GM23338 (cell line): ENCODE measurements at regions not wholly inside any gene's neighbourhood (a gene's known extent, or its start where the extent isn't known, plus 50 kb on each side); places are given as distances from the start of the nearest gene placed in this dataset.

Source experiments
- ATAC-seq: fragments of 200-7000 bp; cut with Tn5 transposase; 3 replicates; pipeline ENCODE4 v1.9.1; 2020
- DNase-seq: peaks from one replicate; pipeline ENCODE4 v3.0.0-alpha.2; 2015; ENCODE audit warnings: low spot score
- H2AFZ ChIP-seq: fragments of 200-600 bp; sonication (generic); 2 replicates; pipeline ENCODE4 v1.8.0; 2016; ENCODE audit warnings: antibody characterized with exemption, mild to moderate bottlenecking, moderate library complexity
- H3F3A ChIP-seq: fragments of 200-600 bp; sonication (generic); replicated peaks from 2 replicates; pipeline ENCODE4 v1.8.0; 2017; ENCODE audit warnings: antibody characterized with exemption, mixed run types, low read depth
- H3K27ac ChIP-seq: fragments of 200-600 bp; sonication (generic); 2 replicates; pipeline ENCODE4 v1.6.1; 2016; ENCODE audit warnings: low read depth
- H3K27me3 ChIP-seq: fragments of 200-600 bp; sonication (generic); 2 replicates; pipeline ENCODE4 v1.8.0; 2016; ENCODE audit warnings: mild to moderate bottlenecking, mixed run types, moderate library complexity; ENCODE audit not compliant: insufficient read depth
- H3K36me3 ChIP-seq: fragments of 200-600 bp; sonication (generic); 2 replicates; pipeline ENCODE4 v1.8.0; 2016; ENCODE audit warnings: mild to moderate bottlenecking; ENCODE audit not compliant: insufficient read depth
- H3K4me1 ChIP-seq: fragments of 200-600 bp; sonication (generic); 2 replicates; pipeline ENCODE4 v1.8.0; 2016; ENCODE audit warnings: mild to moderate bottlenecking, moderate library complexity; ENCODE audit not compliant: insufficient read depth
- H3K4me2 ChIP-seq: fragments of 200-600 bp; sonication (generic); 2 replicates; pipeline ENCODE4 v1.7.1; 2017; ENCODE audit warnings: mixed run types
- H3K4me3 ChIP-seq: fragments of 200-600 bp; sonication (generic); 2 replicates; pipeline ENCODE4 v1.6.1; 2016; ENCODE audit warnings: mixed run types
- H3K79me2 ChIP-seq: fragments of 200-600 bp; sonication (generic); replicated peaks from 2 replicates; pipeline ENCODE4 v1.8.0; 2017; ENCODE audit warnings: mild to moderate bottlenecking; ENCODE audit not compliant: insufficient read depth
- H3K9me2 ChIP-seq: fragments of 200-600 bp; sonication (generic); 2 replicates; pipeline ENCODE4 v1.8.0; 2017; ENCODE audit not compliant: insufficient read depth
- H4K20me1 ChIP-seq: fragments of 200-600 bp; sonication (generic); replicated peaks from 2 replicates; pipeline ENCODE4 v1.8.0; 2017; ENCODE audit warnings: mild to moderate bottlenecking; ENCODE audit not compliant: insufficient read depth
- H3K27ac Mint-ChIP-seq: 2 replicates; pipeline ENCODE4 v1.8.0; 2020; ENCODE audit warnings: inconsistent platforms, mild to moderate bottlenecking, moderate library complexity, mixed read lengths
- H3K27me3 Mint-ChIP-seq: 3 replicates; pipeline ENCODE4 v1.8.0; 2022; ENCODE audit warnings: low read depth, mild to moderate bottlenecking, moderate library complexity, mixed read lengths, inconsistent platforms; ENCODE audit not compliant: insufficient read depth, poor library complexity
- H3K36me3 Mint-ChIP-seq: 3 replicates; pipeline ENCODE4 v1.8.0; 2021; ENCODE audit warnings: low read depth, mild to moderate bottlenecking, inconsistent platforms, moderate library complexity, mixed read lengths
- H3K4me1 Mint-ChIP-seq: 3 replicates; pipeline ENCODE4 v1.8.0; 2020; ENCODE audit warnings: mild to moderate bottlenecking, inconsistent platforms, mixed read lengths
- H3K4me3 Mint-ChIP-seq: 3 replicates; pipeline ENCODE4 v1.8.0; 2021; ENCODE audit warnings: moderate library complexity, mild to moderate bottlenecking, inconsistent platforms, mixed read lengths
- H3K9me3 Mint-ChIP-seq: 3 replicates; pipeline ENCODE4 v1.8.0; 2020; ENCODE audit warnings: moderate library complexity, mild to moderate bottlenecking, inconsistent platforms, mixed read lengths
- CREB1 ChIP-seq: fragments of 250-450 bp; sonication (Bioruptor Pico); IDR thresholded peaks from 2 replicates; pipeline ENCODE4 v1.5.0; 2020; ENCODE audit warnings: low read depth, mild to moderate bottlenecking, moderate library complexity
- EZH2 ChIP-seq: fragments of 200-600 bp; sonication (generic); IDR thresholded peaks from one replicate; pipeline ENCODE4 v1.8.0; 2017; ENCODE audit warnings: antibody characterized with exemption, mild to moderate bottlenecking, low read depth; ENCODE audit not compliant: unreplicated experiment
- EZH2phosphoT487 ChIP-seq: fragments of 200-600 bp; sonication (generic); IDR thresholded peaks from one replicate; pipeline ENCODE4 v1.8.1; 2018; ENCODE audit warnings: antibody characterized with exemption; ENCODE audit not compliant: unreplicated experiment
- JUNB ChIP-seq: IDR thresholded peaks from one replicate; pipeline ENCODE4 v1.6.1; 2016; ENCODE audit warnings: antibody characterized with exemption; ENCODE audit not compliant: unreplicated experiment
- NANOG ChIP-seq: IDR thresholded peaks from 2 replicates; pipeline ENCODE4 v1.6.1; 2016; ENCODE audit warnings: antibody characterized with exemption, borderline replicate concordance
- POLR2AphosphoS5 ChIP-seq: IDR thresholded peaks from 2 replicates; pipeline ENCODE4 v1.6.1; 2016; ENCODE audit warnings: antibody characterized with exemption, low read depth
- REST ChIP-seq: IDR thresholded peaks from one replicate; pipeline ENCODE4 v1.6.1; 2018; ENCODE audit warnings: antibody characterized with exemption; ENCODE audit not compliant: unreplicated experiment
- STAT1 ChIP-seq: IDR thresholded peaks from one replicate; pipeline ENCODE4 v1.6.1; 2016; ENCODE audit warnings: antibody characterized with exemption; ENCODE audit not compliant: unreplicated experiment
- ZNF114 ChIP-seq: fragments of 250-450 bp; sonication (Bioruptor Pico); IDR thresholded peaks from 2 replicates; pipeline ENCODE4 v1.5.0; 2020; ENCODE audit warnings: mild to moderate bottlenecking, moderate library complexity
- ZNF331 ChIP-seq: fragments of 250-450 bp; sonication (Bioruptor Pico); IDR thresholded peaks from 2 replicates; pipeline ENCODE4 v1.5.0; 2020; ENCODE audit warnings: low read depth, mild to moderate bottlenecking, moderate library complexity
- ZNF462 ChIP-seq: fragments of 250-450 bp; sonication (Bioruptor Pico); IDR thresholded peaks from 2 replicates; pipeline ENCODE4 v1.5.0; 2020; ENCODE audit warnings: mild to moderate bottlenecking, moderate library complexity
- TF ChIP-seq, protein P1 (sequence below), 2 experiments: fragments of 200-600 bp in 1 of 2; sonication (generic) in 1 of 2; conservative IDR thresholded peaks; 2 replicates each; pipeline versions ENCODE4 v1.5.1 to v1.6.1; 2016 to 2017; ENCODE audit warnings: antibody characterized with exemption in 2 of 2, low read depth in 2 of 2, mild to moderate bottlenecking in 2 of 2, moderate library complexity in 1 of 2
- TF ChIP-seq, protein P2 (sequence below): IDR thresholded peaks from 2 replicates; pipeline ENCODE4 v1.6.1; 2016; ENCODE audit warnings: antibody characterized with exemption

DNA sequence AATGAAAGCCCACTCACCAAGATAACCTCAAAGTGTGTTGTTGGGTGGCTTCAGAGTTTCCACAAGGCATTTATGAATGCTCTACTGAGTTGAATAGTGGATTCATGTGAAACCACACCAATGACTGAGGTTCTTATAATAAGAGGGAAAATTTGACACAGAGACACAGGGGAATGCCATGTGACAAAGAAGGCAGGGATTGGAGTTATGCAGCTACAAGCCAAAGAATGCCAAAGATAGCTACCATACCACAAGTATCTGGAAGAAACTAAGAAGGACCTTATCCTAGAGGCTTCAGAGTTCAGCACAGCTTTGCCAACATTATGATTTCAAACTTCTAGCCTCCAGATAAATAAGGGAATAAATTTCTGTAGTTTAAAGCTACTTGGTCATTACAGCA lies 68.0 kb upstream of the PCDH15 start:
- DNase-seq = no peak
- no peaks in the 10 kb centered on the region for H3K79me2 ChIP-seq
- TF ChIP-seq REST (no peak), NANOG (no peak), POLR2AphosphoS5 (no peak), EZH2phosphoT487 (no peak), STAT1 (no peak), JUNB (no peak), ZNF331 (CRISPR knock-in tag) (no peak), ZNF462 (CRISPR knock-in tag) (no peak), ZNF114 (CRISPR knock-in tag) (no peak), CREB1 (no peak), EZH2 (no peak)
- TF ChIP-seq, protein P1, sequence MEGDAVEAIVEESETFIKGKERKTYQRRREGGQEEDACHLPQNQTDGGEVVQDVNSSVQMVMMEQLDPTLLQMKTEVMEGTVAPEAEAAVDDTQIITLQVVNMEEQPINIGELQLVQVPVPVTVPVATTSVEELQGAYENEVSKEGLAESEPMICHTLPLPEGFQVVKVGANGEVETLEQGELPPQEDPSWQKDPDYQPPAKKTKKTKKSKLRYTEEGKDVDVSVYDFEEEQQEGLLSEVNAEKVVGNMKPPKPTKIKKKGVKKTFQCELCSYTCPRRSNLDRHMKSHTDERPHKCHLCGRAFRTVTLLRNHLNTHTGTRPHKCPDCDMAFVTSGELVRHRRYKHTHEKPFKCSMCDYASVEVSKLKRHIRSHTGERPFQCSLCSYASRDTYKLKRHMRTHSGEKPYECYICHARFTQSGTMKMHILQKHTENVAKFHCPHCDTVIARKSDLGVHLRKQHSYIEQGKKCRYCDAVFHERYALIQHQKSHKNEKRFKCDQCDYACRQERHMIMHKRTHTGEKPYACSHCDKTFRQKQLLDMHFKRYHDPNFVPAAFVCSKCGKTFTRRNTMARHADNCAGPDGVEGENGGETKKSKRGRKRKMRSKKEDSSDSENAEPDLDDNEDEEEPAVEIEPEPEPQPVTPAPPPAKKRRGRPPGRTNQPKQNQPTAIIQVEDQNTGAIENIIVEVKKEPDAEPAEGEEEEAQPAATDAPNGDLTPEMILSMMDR (conservative IDR thresholded peaks at IDR 0.05; ENCODE audit: low read depth in 2 of 2) = no peak
- TF ChIP-seq, protein P2, sequence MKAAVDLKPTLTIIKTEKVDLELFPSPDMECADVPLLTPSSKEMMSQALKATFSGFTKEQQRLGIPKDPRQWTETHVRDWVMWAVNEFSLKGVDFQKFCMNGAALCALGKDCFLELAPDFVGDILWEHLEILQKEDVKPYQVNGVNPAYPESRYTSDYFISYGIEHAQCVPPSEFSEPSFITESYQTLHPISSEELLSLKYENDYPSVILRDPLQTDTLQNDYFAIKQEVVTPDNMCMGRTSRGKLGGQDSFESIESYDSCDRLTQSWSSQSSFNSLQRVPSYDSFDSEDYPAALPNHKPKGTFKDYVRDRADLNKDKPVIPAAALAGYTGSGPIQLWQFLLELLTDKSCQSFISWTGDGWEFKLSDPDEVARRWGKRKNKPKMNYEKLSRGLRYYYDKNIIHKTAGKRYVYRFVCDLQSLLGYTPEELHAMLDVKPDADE = no peak
- no peak overlapping the region for H3K4me2 ChIP-seq
- Mint-ChIP-seq H3K4me1 (no peaks in the 10 kb centered on the region), H3K36me3 (no peaks in the 10 kb centered on the region), H3K27me3 (no peaks in the 10 kb centered on the region), H3K27ac (no peak overlapping the region), H3K4me3 (no peak overlapping the region), H3K9me3 (no peaks in the 10 kb centered on the region)
- H3K27ac ChIP-seq = no peak overlapping the region
- no peak overlapping the region for H3K4me3 ChIP-seq
- no peak overlapping the region for H2AFZ ChIP-seq
- no peaks in the 10 kb centered on the region for H3K4me1 ChIP-seq
- H3F3A ChIP-seq = no peaks in the 10 kb centered on the region
- no peaks in the 10 kb centered on the region for H4K20me1 ChIP-seq
- H3K36me3 ChIP-seq = no peaks in the 10 kb centered on the region
- H3K27me3 ChIP-seq = no peaks in the 10 kb centered on the region
- H3K9me2 ChIP-seq = no peaks in the 10 kb centered on the region
- no peak for ATAC-seq
